ENCODE measurements at regions not wholly inside any gene's neighbourhood (a gene's known extent, or its start where the extent isn't known, plus 50 kb on each side); places are given as distances from the start of the nearest gene placed in this dataset.

GRCh38 chr14:86990396-86990795, 1002.6 kb downstream of the GALC start:
- TF ChIP-seq POLR2A (IDR thresholded peaks at IDR 0.05) (no peak), CTCF (IDR thresholded peaks at IDR 0.05) (no peak)

Measured in adrenal gland (tissue), 5 donors.